CD4-positive, alpha-beta T cell treated with Interferon alpha-2 for 1 hour (primary cell): ENCODE measurements at regions not wholly inside any gene's neighbourhood (a gene's known extent, or its start where the extent isn't known, plus 50 kb on each side); places are given as distances from the start of the nearest gene placed in this dataset.

Experiments
- DNase-seq, 2 donors: peaks; one replicate each; pipeline ENCODE4 v3.0.0-alpha.2; 2020 to 2022

DNA sequence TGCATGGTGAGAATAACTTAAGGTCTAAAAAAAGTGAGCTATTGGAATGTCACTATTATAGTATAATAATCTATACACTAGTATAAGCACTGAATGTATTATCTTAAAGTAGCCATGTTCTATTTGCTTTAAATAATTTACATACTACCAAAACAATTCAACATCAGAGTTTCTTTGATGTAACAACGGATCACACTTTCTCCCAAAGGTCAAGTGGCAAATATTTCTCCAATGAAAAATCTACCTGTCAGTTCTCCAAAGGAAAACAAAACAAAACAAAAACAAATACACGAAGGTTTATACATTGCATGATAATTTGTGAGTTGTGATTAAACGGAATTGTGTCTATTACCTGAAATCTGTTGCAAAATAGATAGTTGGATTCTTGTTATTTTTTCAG lies 581.4 kb downstream of the USP25 start:
- DNase-seq, result no peak

DNA sequence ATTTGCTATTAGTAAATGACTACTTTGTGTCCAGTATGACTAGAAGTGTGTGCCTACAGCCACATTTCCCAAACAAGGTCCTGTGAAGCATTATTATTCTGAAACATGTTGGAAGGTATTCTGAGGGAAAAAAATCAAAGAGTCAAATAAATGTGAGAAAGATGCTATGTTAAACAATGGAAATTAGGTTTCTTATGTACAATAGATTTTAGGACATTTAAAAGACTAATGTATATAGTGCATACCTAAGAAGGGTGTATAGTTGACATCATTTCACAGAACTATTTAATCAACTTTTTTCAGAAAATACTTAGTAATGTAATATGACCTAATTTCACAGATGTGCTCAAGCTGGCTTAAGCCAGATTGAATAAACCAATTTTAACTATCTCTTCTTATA lies 582.5 kb downstream of the USP25 start:
- DNase-seq, result no peak

DNA sequence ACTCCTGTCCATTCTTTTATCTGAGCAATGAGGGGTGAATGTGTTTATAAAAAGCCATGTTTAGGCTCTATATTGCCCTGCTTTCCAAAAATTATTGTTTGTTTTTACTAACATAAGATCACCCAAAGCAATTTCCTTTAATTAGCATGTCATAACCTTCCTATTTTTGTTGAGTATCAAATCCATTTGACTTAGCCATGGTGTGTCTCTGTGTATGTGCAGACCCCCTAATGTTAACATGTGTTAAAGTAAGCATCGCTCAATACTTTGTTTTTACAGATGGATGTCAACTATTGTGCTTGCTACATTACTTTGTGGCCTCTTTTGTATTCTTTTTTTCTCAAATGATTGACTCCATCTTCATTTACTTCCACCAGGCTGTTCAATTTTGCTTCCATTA lies 585.4 kb downstream of the USP25 start:
- DNase-seq, result no peak

DNA sequence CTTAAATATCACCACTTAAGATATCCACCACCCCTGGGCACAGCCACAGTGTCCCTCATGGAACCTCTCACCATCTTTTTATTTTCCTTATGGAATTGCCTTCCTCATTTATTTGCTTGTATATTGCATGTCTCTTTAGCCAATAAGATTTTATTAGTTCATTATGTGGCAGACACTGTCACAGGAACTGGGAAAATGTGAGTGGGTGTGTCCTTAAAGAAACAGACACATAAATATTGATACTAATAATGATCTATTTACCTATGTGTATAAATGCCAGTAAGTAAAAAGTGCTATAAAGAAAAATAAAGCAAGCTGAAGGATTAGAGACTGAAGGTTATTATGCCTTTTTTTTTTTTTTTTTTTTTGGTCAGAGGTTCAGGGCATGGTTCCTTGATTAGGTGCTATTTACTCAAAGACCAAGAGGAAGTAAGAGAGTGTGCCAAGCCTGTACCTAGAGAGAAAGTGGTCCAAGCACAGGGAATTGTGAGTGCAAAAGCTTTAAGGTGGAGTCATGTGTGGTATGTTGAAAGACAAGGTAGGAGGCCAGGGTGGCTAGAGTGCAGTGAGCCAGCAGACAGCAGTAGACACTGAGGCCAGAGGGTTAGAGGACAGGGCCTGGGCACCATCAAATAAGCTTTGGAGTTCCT lies 589.0 kb downstream of the USP25 start:
- DNase-seq, result no peak

DNA sequence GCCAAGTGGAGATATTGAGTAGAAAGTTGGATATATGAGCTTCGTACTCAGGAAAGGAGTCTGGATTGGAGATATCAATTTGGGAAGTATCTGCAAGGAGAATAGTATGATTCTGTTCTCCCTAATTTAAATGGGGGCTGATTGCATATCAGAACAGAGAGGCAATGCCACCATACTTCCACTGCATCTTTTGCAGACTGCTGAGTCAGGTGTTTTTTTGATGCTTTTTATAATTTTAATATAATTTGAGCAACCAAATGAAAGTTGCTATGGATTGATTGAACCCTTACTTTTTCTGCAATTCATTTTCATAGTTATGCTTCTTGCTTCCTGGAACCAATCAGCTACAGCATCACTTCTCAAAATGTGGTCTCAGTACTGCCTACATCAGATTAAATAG lies 590.3 kb downstream of the USP25 start:
- no peak for DNase-seq

DNA sequence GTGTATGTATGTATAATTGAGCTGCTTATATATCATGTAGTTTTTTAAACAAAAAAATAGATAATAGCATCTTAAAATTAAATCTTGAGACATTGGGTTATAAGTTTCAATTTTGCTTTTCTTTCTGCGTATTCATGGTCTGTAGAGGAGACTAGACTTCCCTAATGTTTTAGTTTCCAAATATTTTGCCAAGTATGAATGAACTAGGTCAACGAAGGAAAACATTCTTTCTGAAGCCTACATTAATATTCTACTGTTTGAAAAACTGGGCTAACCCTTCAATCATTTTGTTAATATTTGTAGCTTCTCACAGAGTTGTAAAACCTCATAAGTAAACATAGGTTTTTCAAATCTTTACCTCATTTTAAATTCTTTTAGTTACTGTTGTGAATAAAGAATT lies 592.7 kb downstream of the USP25 start:
- no peak for DNase-seq

DNA sequence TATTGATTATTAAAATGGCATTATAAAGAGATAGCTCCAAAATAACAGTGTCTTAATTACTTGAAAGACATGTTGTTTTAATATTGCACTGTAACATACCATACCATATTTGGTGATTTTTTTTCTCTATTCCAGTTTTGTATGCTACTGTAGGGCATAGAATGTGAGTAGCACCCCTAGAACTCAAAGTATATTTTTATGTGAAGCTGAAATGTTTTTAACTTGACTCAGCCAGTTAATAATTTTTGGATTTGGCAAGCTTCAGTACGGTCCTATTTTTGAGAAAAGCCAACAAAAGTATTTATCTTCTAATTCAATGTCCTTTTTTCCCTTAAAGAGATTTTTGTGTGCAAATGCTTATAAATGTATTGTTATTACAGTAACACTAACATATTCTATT lies 593.8 kb downstream of the USP25 start:
- no peak for DNase-seq

DNA sequence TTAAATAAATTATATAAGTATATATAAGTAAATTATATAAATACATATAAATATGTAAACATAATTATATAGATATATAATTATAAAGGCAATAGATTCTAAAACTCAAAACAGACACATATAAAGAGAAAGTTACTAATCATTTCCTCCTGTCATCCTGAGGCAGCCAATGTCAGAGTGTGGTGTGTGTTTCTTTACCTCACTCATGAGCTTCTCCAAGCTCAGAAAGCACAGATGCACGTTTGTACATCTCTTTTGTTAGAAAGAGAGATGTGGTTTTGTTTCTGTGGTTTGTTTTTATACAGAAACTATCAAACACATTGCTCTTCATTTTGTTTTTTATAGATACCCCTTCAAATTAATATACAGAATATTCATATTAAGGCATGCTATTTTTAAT lies 594.8 kb downstream of the USP25 start:
- no peak for DNase-seq

DNA sequence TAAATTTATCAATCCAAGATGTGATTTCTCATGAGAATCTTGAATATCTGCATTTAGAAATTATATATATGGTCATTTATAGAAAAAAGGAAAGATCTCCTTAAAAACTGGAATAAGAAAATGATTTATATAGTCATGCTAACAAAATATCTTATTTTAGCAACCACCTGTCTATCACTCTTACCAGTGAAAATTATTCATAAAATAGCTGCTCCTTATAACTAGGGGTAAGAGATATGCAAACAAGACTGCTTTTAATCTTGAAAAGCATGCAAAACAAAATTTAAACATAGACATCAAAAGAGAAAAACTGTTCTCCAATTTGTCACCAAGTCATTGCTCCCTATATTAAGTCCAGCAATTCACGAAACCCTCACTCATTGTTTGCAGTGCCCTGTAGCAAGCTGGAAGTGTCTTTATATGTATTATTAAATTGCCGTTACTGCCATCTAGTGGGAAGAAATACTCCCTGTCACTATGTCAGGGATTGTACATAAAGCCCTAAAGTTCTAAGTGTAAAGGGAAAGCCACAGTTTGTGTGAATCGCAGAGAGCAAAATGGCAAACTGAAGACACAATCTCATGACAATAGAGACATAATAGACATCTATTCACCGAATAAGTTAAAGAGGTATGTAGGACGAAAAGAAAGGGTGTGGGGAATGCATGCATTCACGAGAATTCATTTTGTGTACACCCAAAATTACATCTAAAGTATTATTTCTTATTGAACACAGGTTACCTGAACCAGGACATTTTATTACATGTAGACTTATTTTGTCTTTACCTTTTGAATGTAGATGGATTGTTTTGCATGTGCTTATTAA lies 600.5 kb downstream of the USP25 start:
- peak in 1 of 2 donors; percentile 44 for DNase-seq

DNA sequence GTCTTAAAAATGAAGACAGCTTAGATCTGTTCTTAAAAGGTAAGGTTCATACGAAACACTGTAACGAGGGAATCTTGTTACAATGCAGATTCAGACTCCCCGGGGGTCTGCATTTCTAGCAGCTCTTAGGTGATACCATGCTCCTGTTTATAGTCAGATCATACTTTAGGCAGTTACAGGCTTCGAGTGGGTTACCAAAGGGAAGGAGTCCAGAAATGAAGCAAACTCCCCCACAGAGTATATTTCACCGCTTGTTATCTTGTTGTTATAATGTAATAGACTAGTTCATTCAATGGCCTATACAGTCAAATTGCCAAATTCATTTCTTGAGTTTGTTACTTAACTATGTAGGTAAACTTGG lies 601.1 kb downstream of the USP25 start:
- no peak for DNase-seq

DNA sequence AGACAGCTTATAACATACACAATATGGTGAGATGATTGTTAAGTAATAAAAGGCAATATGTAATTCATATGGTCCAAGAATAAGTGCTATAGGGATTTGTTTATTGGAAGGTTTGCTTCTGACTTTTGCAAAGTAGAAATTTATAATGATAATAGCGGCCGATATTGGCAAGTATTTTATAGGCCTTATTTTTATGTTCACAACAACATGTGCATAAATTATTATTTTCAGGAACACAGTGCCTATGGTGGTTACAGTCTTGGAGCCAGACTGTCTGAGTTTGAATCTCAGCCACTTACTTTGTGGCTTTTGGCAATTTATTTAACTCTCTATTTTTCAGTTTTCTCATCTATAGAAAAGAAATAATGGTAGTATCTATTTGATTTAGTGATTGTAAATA lies 607.5 kb downstream of the USP25 start:
- DNase-seq, result no peak

DNA sequence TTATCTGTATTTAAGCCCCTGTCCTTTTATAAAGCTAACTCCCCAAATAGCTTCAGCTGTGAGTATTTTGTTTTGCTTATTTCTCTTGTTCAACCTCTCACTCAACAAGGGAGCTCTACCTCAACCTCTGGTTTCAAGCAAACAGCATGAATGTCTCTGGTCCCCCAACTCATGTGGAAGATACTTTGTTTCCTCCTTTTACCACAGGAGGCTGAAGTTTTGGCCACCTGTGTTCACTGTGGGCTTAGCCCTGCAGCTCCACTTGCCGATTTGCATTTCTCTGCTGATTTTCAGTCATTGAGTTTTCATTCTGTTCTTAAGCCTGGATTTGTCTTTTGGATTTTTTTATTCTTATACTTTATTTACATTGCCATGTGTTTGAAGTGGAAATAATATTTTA lies 613.1 kb downstream of the USP25 start:
- no peak for DNase-seq

DNA sequence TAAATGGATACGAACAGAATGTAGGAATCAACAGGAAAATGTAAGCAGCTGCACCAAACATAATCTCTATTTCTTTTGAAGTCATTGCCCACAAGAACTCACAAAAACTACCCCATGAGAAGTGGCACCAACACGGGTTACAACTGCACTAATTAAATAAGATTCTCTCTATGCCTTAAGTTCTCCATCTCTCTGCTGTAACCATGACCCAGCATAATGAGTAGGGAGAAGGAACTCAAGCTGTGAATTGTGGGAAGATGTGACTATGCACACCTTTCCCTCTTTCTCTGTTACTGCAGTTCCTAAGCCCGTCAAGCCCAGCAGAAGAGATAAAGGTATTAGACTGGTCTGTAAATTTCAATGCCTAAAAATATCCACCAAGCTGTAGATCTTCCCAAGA lies 614.0 kb downstream of the USP25 start:
- DNase-seq, result no peak

DNA sequence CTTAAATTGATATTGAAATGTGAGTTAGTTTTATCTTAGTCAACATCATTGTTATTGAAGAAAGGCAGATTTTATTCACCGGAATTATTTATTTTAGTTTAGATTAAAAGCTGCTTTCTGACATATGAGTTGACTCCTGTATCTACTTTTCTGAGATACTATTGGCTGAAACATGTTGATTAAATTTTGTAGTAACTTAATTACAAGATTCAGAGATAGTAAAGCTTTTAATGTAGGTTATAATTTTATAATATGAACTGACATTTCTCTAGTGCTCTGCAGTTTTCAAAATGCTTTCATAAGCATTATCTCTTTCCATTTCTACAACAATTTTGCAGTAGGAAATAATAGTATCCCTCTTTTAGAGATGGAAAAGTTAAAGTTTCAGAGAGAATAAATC lies 616.0 kb downstream of the USP25 start:
- no peak for DNase-seq

DNA sequence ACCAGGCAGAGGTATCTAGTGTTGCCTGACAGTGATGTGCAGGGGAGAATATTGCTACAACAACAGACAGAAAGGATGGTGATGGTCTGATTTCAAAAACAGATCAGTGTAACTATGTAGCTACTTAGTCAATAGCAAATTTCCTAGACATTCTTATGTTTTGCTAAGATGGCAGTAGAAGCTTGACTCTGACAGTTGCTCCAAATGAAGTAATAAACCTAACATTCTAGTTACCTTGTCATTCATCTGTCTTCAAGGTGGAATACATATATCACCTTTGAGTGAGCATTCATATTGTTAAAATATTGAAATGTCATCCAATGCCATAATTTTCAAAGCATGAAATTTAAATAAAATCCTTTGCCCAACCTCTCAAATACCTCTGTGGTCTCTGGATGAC lies 617.4 kb downstream of the USP25 start:
- DNase-seq, result no peak

DNA sequence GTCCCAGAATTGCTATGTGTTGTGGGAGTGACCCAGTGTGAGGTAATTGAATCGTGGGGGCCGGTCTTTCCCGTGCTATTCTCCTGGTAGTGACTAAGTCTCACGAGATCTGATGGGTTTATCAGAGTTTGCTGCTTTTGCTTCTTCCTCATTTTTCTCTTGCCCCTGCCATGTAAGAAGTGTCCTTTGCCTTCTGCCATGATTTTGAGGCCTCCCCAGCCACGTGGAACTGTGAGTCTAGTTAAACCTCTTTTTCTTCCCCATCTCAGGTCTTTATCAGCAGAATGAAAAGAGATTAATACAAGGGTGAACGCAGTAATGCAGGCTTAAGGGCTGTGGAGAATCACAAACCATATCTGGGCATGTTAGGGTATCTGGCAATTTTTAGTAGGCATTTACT lies 624.0 kb downstream of the USP25 start:
- no peak for DNase-seq

DNA sequence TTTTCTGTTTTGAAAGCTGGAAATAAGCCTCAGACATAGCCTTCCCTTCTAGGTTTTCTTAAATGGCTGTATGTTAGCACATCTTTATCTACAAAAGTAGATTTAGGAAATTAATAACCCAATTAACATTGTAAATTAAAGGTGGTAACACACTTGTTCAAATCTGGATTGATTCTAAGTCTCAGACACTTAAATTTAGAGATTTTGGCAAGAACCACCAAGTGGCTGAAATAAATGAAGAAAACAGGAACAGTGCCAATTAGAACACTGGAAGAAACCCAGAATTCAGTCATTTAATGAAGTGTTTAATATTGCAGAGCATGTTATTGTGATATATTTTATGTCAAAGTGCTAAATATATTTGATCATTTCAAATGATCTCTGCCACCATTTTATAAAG lies 628.2 kb downstream of the USP25 start:
- DNase-seq, result no peak

DNA sequence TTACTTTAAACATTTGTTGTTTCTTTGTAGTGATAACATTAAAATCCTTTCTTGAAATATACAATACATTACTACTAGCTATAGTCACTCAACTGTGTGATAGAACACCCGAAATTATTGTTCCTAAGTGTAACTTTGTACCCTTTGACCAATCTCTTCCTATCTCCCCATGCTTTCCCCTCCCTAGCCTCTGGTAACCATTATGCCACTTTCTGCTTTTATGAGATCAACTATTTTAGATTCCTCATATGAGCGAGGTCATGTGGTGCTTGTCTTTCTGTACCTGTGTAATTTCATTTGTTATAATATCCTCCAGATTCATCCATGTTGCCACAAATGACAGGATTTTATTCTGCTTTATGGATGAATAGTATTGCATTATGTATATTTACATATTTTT lies 629.0 kb downstream of the USP25 start:
- no peak for DNase-seq

DNA sequence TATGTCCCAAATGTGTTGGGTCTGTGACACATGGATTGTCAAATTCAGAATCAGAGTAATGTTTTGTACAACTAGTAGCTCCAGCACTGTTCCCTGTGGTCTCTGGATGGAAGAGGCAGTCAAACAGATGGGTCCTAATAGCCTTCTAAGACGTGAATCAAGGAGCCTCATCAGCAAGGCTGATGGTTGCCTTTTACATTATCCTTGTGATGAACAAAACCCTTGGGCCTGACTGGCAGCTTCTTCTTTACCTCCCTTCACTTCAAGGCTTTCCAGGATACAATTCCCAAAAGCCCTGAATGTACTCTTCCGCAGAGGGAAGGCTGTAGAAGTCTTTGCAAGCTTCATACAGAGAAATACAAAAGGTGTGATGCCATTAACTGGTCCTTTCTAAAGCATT lies 633.3 kb downstream of the USP25 start:
- DNase-seq, result no peak

DNA sequence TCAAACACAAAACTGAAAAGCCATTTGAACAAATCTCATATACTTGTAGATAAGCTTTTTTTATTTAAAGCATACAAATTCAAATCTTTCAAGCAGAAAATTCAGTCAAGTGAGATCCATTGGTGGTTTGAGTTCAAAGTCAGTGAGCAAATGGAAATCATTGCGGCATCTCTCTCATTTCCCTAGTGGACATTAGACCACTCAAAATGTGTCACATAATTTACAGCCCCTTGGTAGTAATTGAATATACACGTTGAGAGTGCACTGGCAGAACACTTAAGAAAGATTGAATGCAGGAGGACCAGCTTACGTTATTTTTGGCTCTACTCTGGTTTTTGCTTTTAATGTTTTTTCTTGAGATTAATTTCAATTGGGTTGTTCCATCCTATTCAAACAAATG lies 633.7 kb downstream of the USP25 start:
- no peak for DNase-seq

DNA sequence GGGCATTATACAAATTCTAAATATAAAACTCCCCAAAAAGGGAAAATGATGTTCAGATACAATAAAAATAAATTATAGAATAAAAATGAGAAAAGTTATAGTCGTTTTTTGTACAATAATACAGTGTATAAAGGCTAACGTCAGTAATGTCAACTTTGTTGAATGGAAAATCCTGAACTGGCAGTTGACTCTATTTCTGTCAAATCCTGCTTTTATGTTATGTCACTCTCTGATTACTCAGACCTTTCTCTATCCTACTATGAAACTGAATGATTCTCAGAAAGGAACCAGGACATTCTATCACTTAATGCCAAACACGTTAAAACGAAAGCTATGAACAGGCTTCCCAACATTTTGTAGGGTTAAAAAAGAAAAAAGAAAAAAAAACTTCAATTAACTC lies 636.4 kb downstream of the USP25 start:
- no peak for DNase-seq

DNA sequence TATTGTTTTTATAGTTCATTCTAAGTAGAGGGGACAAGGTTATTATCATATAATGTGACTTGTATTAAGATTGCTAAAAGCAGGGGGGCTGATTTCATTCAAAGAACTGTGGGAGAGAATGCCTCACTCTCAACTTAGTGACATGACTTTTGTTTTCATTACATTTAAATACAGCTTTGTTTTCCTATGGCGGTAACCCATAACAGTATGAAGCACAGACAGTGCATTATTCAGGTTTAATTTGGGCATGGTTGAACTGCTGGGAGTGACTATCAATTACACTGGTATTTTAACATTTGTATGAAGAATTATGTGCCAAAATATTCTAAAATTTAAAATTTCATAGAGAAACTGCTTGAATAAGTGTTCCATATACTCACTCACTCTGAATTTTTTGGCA lies 637.3 kb downstream of the USP25 start:
- DNase-seq, result no peak

DNA sequence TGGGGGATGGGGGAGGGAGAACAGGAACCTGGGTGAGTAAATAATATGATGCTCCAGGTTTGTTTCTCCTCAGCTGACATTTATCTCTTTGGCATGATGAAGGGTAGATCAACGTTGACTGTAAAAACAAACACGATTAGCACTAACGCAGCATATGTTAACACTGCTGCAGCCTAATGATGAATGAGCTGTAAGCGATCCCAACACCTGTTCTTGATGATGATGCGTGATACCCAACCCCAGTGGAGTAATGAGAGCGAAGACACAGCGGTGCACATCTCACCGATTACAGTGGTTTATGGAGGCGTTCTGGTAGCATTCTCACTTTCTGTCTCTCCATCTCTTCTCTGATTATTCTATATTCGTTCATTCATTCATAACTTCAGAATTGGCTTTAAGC lies 640.4 kb downstream of the USP25 start:
- no peak for DNase-seq

DNA sequence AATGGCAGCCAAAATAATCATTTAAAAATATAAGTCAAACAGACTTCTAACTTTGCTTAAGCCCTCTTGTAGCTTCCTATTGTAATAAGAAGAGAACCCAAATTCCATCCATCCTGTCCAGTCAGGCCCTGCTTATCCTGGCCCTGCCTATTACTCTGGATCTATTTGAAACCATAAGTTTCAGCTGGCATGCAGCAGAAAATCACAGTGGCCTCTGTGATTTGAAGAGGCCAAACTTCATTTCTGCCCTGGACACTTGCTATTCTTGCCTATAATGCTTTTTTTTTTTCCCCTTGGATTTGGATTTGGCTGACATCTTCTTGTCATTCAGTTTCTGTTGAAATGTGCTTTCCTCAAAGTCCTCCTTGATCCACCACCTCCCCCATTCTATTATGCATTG lies 642.8 kb downstream of the USP25 start:
- no peak for DNase-seq

DNA sequence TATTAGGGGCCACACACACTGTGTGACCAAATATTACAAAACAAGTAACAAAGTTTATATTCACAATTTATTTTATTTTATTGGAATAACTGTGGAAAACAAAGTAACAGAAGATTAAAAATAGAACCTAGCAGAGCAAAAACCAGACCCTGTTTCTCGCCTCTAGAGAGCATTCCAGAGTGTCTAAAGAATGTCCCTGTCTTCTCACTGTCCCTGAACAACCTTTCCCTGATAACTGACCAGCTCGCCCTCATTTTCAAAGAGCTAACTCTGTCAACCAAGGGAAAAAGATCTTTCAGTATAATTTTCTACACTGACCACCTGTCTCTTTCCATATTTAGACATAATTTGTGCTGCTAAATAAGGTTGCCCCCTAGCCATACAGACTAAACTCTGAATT lies 646.9 kb downstream of the USP25 start:
- no peak for DNase-seq
